ENCODE measurements at regions not wholly inside any gene's neighbourhood (a gene's known extent, or its start where the extent isn't known, plus 50 kb on each side); places are given as distances from the start of the nearest gene placed in this dataset.

GRCh38 chr2:60313470-60314172 is 239.8 kb downstream of the BCL11A start:
- Histone ChIP-seq H3K9ac (ENCODE audit: low read depth in 1 of 3, low read length in 3 of 3) (no peak overlapping the region), H3K4me1 (ENCODE audit: control insufficient read depth in 3 of 3, insufficient read depth in 3 of 3, low read length in 3 of 3) (peaks cover 0 to 7% (median 4%) of the 10 kb centered on the region in 3 donors), H3K9me3 (ENCODE audit: control insufficient read depth in 3 of 3, low read length in 3 of 3) (no peaks in the 10 kb centered on the region), H3K27me3 (ENCODE audit: control insufficient read depth in 3 of 3, insufficient read depth in 3 of 3, low read length in 3 of 3) (peaks cover 2 to 7% (median 7%) of the 10 kb centered on the region in 3 donors), H3K36me3 (ENCODE audit: control insufficient read depth in 3 of 3, insufficient read depth in 3 of 3, low read length in 3 of 3) (no peaks in the 10 kb centered on the region), H3K27ac (ENCODE audit: low read depth, low read length) (no peak overlapping the region), H3K4me3 (ENCODE audit: low read length in 3 of 3) (no peak overlapping the region)

- Histone ChIP-seq H3K4me1 (ENCODE audit: control insufficient read depth in 3 of 3, insufficient read depth in 3 of 3, low read length in 3 of 3) (peaks cover 0 to 3% (median 0%) of the 10 kb centered on the region in 3 donors), H3K36me3 (ENCODE audit: control insufficient read depth in 3 of 3, insufficient read depth in 3 of 3, low read length in 3 of 3) (no peaks in the 10 kb centered on the region), H3K27me3 (ENCODE audit: control insufficient read depth in 3 of 3, insufficient read depth in 3 of 3, low read length in 3 of 3) (peaks cover 0 to 4% (median 2%) of the 10 kb centered on the region in 3 donors), H3K4me3 (ENCODE audit: low read length in 3 of 3) (no peak overlapping the region), H3K9me3 (ENCODE audit: control insufficient read depth in 3 of 3, low read length in 3 of 3) (no peaks in the 10 kb centered on the region), H3K27ac (ENCODE audit: low read depth, low read length) (no peak overlapping the region), H3K9ac (ENCODE audit: low read depth in 1 of 3, low read length in 3 of 3) (no peak overlapping the region)
These were observed 240.8 kb downstream of the BCL11A start for GRCh38 chr2:60312618-60313017.

GRCh38 chr2:60311524-60311923 is 241.9 kb downstream of the BCL11A start:
- Histone ChIP-seq H3K27me3 (ENCODE audit: control insufficient read depth in 3 of 3, insufficient read depth in 3 of 3, low read length in 3 of 3) (peaks cover 0 to 1% (median 0%) of the 10 kb centered on the region in 3 donors), H3K9me3 (ENCODE audit: control insufficient read depth in 3 of 3, low read length in 3 of 3) (no peaks in the 10 kb centered on the region), H3K27ac (ENCODE audit: low read depth, low read length) (no peak overlapping the region), H3K4me3 (ENCODE audit: low read length in 3 of 3) (no peak overlapping the region), H3K36me3 (ENCODE audit: control insufficient read depth in 3 of 3, insufficient read depth in 3 of 3, low read length in 3 of 3) (no peaks in the 10 kb centered on the region), H3K4me1 (ENCODE audit: control insufficient read depth in 3 of 3, insufficient read depth in 3 of 3, low read length in 3 of 3) (no peaks in the 10 kb centered on the region), H3K9ac (ENCODE audit: low read depth in 1 of 3, low read length in 3 of 3) (no peak overlapping the region)

- H3K9ac ChIP-seq (ENCODE audit: low read depth in 1 of 3, low read length in 3 of 3): no peak overlapping the region
- no peaks in the 10 kb centered on the region for H3K4me1 ChIP-seq (ENCODE audit: control insufficient read depth in 3 of 3, insufficient read depth in 3 of 3, low read length in 3 of 3)
- H3K27ac ChIP-seq (ENCODE audit: low read depth, low read length): no peak overlapping the region
These were observed 243.4 kb downstream of the BCL11A start for GRCh38 chr2:60309941-60310660.

GRCh38 chr2:60309336-60309735 is 244.1 kb downstream of the BCL11A start:
- Histone ChIP-seq H3K27ac (ENCODE audit: low read depth, low read length) (no peak overlapping the region), H3K9me3 (ENCODE audit: control insufficient read depth in 3 of 3, low read length in 3 of 3) (no peaks in the 10 kb centered on the region), H3K36me3 (ENCODE audit: control insufficient read depth in 3 of 3, insufficient read depth in 3 of 3, low read length in 3 of 3) (no peaks in the 10 kb centered on the region), H3K4me1 (ENCODE audit: control insufficient read depth in 3 of 3, insufficient read depth in 3 of 3, low read length in 3 of 3) (no peaks in the 10 kb centered on the region), H3K27me3 (ENCODE audit: control insufficient read depth in 3 of 3, insufficient read depth in 3 of 3, low read length in 3 of 3) (no peaks in the 10 kb centered on the region), H3K9ac (ENCODE audit: low read depth in 1 of 3, low read length in 3 of 3) (no peak overlapping the region), H3K4me3 (ENCODE audit: low read length in 3 of 3) (no peak overlapping the region)

More at GRCh38 chr2:60309941-60310660, 243.4 kb downstream of the BCL11A start:
- no peaks in the 10 kb centered on the region for H3K27me3 ChIP-seq (ENCODE audit: control insufficient read depth in 3 of 3, insufficient read depth in 3 of 3, low read length in 3 of 3)
- H3K4me3 ChIP-seq (ENCODE audit: low read length in 3 of 3): no peak overlapping the region
- no peaks in the 10 kb centered on the region for H3K9me3 ChIP-seq (ENCODE audit: control insufficient read depth in 3 of 3, low read length in 3 of 3)
- no peaks in the 10 kb centered on the region for H3K36me3 ChIP-seq (ENCODE audit: control insufficient read depth in 3 of 3, insufficient read depth in 3 of 3, low read length in 3 of 3)

- Histone ChIP-seq H3K27me3 (ENCODE audit: control insufficient read depth in 3 of 3, insufficient read depth in 3 of 3, low read length in 3 of 3) (peaks cover 0 to 3% (median 0%) of the 10 kb centered on the region in 3 donors), H3K4me3 (ENCODE audit: low read length in 3 of 3) (no peak overlapping the region)
These were observed 247.1 kb downstream of the BCL11A start for GRCh38 chr2:60306267-60306861.

GRCh38 chr2:60303680-60304079 is 249.8 kb downstream of the BCL11A start:
- no peak overlapping the region for H3K27ac ChIP-seq (ENCODE audit: low read depth, low read length)
- H3K4me3 ChIP-seq (ENCODE audit: low read length in 3 of 3): no peak overlapping the region
- H3K9ac ChIP-seq (ENCODE audit: low read depth in 1 of 3, low read length in 3 of 3): no peak overlapping the region
- no peaks in the 10 kb centered on the region for H3K4me1 ChIP-seq (ENCODE audit: control insufficient read depth in 3 of 3, insufficient read depth in 3 of 3, low read length in 3 of 3)
- no peaks in the 10 kb centered on the region for H3K9me3 ChIP-seq (ENCODE audit: control insufficient read depth in 3 of 3, low read length in 3 of 3)
- no peaks in the 10 kb centered on the region for H3K36me3 ChIP-seq (ENCODE audit: control insufficient read depth in 3 of 3, insufficient read depth in 3 of 3, low read length in 3 of 3)
- peaks cover 0 to 3% (median 0%) of the 10 kb centered on the region in 3 donors for H3K27me3 ChIP-seq (ENCODE audit: control insufficient read depth in 3 of 3, insufficient read depth in 3 of 3, low read length in 3 of 3)

More at GRCh38 chr2:60306267-60306861, 247.1 kb downstream of the BCL11A start:
- Histone ChIP-seq H3K36me3 (ENCODE audit: control insufficient read depth in 3 of 3, insufficient read depth in 3 of 3, low read length in 3 of 3) (no peaks in the 10 kb centered on the region), H3K9me3 (ENCODE audit: control insufficient read depth in 3 of 3, low read length in 3 of 3) (no peaks in the 10 kb centered on the region), H3K9ac (ENCODE audit: low read depth in 1 of 3, low read length in 3 of 3) (no peak overlapping the region), H3K4me1 (ENCODE audit: control insufficient read depth in 3 of 3, insufficient read depth in 3 of 3, low read length in 3 of 3) (no peaks in the 10 kb centered on the region), H3K27ac (ENCODE audit: low read depth, low read length) (no peak overlapping the region)

- no peak overlapping the region for H3K9ac ChIP-seq (ENCODE audit: low read depth in 1 of 3, low read length in 3 of 3)
- H3K4me1 ChIP-seq (ENCODE audit: control insufficient read depth in 3 of 3, insufficient read depth in 3 of 3, low read length in 3 of 3): no peaks in the 10 kb centered on the region
- no peak overlapping the region for H3K4me3 ChIP-seq (ENCODE audit: low read length in 3 of 3)
- no peaks in the 10 kb centered on the region for H3K36me3 ChIP-seq (ENCODE audit: control insufficient read depth in 3 of 3, insufficient read depth in 3 of 3, low read length in 3 of 3)
- H3K27ac ChIP-seq (ENCODE audit: low read depth, low read length): no peak overlapping the region
- no peaks in the 10 kb centered on the region for H3K9me3 ChIP-seq (ENCODE audit: control insufficient read depth in 3 of 3, low read length in 3 of 3)
- H3K27me3 ChIP-seq (ENCODE audit: control insufficient read depth in 3 of 3, insufficient read depth in 3 of 3, low read length in 3 of 3): peaks cover 0 to 3% (median under 1%) of the 10 kb centered on the region in 3 donors
These were observed 250.9 kb downstream of the BCL11A start for GRCh38 chr2:60302377-60303126.

- Histone ChIP-seq H3K4me1 (ENCODE audit: control insufficient read depth in 3 of 3, insufficient read depth in 3 of 3, low read length in 3 of 3) (no peaks in the 10 kb centered on the region), H3K27me3 (ENCODE audit: control insufficient read depth in 3 of 3, insufficient read depth in 3 of 3, low read length in 3 of 3) (peaks cover 3% of the 10 kb centered on the region in 3 donors), H3K9me3 (ENCODE audit: control insufficient read depth in 3 of 3, low read length in 3 of 3) (no peaks in the 10 kb centered on the region), H3K4me3 (ENCODE audit: low read length in 3 of 3) (no peak overlapping the region), H3K36me3 (ENCODE audit: control insufficient read depth in 3 of 3, insufficient read depth in 3 of 3, low read length in 3 of 3) (no peaks in the 10 kb centered on the region), H3K27ac (ENCODE audit: low read depth, low read length) (no peak overlapping the region), H3K9ac (ENCODE audit: low read depth in 1 of 3, low read length in 3 of 3) (no peak overlapping the region)
These were observed 251.7 kb downstream of the BCL11A start for GRCh38 chr2:60301726-60302125.

Data from skeletal muscle tissue (tissue), 3 donors.